ENCODE measurements at regions not wholly inside any gene's neighbourhood (a gene's known extent, or its start where the extent isn't known, plus 50 kb on each side); places are given as distances from the start of the nearest gene placed in this dataset.
A peak's percentile ranks its signal among the peaks of the same experiment; 100 is the strongest.
"Not testable (repeated sequence)": the region's sequence is repeated elsewhere in the genome, so short reads cannot be mapped to it uniquely, and the experiment has no call there.

DNA sequence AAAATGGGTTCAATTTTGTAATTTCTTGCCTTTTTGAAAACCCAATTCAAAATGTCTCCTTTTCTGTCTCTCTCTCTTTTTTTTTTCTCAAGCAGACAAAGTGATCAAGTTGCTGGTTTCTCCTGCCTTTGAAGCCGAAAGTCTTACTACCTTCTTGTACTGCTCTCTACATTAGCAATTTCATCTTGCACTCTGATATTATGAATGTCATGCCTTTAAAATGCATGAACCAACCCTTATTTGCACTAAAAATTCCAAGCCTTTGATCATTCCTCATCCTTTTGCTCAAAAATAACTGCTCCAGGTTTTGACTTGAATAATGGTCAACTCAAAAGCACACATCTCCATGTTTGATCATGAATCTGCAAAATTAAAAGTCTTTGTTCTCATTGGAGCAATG lies 125.2 kb downstream of the CETN3 start:
- no peak for DNase-seq

DNA sequence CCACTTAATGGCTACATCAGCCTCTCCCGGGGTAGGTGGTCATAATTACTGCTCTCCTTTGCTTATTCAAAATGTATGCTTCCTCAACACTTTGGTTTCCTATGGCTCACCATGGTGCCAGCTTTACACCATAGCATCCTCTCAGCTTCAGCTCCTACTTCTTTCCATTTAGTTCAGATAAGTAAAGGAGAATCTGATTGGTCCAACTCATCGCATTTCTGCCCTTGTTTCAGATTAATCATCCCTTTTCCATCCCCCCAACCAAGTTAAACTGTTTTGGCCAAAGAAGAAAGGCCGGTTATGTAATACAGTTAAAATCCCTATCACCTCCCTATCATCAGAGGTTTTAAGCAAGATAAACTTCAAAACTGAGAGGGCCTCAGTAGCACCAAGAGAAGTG lies 130.5 kb downstream of the CETN3 start:
- DNase-seq = no peak

DNA sequence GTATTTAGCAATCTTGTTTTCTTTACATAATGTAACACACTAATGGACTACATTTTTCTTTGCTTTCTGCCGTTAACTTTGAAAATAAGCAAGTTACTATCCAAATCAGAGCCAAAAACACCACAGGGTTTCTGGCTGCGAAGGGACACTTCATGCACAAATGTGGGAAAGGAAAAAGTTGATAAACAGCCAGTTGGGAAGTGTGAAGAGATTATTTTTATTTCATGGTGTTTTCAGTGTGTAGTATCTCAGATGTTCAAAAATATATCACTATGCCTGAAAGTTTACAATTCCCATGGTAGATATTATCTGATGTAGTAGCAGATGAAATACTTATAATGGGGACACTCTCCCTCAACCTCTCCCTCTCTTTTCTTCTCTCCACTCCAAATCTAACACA lies 135.3 kb downstream of the CETN3 start:
- no peak for DNase-seq

DNA sequence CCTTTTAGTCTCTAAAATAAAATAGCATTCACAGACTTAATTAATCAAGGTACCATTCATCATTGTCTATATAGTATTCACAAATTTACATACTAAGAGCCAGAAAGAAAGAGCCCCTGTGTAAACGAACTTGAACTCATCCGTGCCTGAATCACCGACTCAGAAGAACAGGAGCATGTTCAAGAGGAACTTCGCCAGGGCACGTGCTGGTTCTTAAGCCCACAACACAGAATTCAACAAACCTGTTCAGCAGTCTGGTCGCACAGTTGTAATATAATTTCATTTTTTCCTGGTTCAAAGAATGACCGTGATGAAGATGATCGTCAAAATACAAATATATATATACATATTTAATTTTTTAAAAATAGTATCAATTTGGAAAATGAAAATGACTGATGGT lies 141.9 kb downstream of the CETN3 start:
- DNase-seq = no peak

DNA sequence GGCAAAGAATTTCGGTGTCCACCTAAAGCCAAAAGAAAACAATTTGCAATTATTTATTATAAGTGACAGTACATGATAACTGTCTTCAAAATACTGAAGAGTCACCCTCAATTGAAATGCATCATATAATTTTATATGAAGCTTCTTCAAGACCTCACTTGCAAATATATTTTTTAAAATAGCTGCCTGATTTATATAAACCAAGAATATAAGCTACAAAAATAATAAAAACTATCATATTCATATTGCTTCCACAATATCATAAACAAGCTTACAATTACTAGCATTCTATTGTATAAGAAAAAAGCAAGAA lies 144.1 kb downstream of the CETN3 start:
- DNase-seq = no peak

DNA sequence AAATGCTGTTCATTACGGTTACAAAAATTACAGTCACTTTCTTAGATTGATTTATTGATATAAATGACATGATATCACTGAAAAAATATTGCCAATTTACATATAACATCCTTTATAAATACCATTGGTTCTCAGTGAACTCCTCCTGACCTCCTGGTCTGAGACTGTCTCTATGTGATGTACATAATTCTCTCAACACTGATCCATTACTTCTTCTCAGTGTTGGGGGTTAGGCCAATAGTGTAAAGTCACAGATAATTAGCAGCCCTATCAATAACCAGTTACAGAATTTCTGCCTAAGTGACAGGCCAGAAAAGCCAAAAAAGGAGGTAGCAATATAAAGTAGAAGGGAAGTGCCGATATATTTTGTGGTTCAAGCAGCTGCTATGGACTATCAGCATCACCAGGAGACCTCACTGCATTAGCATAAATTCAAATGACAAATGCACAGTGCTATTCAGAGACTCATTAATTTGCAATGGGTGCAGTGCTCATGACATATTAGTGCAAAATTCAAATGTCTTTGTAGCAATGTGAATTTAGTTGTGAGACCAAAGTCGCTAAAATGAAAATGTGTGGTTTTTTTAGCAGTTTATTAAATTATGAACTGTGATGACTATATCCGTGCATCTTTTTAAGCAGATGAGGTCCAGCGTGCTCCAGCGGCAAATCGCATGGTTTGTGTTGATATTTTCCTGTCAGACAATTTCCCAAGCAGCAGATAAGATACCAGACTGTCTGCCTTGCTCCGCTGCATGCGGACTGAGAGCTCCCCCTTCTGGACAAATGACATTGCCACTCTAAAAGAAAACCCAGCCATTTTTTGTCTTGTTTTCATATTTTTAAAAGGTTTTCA lies 144.6 kb downstream of the CETN3 start:
- peak; percentile 28 for DNase-seq

DNA sequence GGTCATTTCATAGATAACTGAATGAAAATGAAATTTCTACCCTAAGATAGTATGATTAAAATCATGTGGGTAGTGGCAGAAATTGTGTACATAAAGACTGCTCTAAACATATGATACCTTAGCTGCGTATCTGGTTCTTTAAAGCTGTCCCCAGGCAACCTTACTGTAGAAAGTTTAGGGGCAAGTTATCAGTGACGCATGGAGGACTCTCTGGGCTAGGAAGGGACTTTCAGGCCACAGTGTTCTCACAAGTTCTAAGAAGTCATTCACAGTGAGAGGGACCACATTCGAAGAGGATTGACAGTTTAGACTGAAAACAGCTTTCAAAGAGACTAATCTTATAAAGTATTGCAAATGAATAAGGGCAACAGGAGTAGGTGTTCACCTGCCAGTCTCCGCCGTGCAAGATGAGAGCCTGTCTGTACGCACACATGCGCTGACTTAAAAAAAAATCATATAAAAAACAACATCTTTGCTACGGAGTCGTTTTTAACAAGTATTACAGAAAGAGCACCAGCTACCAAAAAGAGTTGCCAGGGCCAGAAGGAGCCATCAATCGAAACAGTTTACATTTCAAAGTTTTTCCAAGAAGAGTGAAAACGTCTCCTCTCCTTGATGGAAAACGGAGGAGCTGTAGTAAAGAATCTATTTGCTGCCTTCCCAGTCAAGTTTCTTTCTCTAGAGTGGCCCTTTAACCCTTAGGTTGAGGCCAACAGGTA lies 146.3 kb downstream of the CETN3 start:
- no peak for DNase-seq

DNA sequence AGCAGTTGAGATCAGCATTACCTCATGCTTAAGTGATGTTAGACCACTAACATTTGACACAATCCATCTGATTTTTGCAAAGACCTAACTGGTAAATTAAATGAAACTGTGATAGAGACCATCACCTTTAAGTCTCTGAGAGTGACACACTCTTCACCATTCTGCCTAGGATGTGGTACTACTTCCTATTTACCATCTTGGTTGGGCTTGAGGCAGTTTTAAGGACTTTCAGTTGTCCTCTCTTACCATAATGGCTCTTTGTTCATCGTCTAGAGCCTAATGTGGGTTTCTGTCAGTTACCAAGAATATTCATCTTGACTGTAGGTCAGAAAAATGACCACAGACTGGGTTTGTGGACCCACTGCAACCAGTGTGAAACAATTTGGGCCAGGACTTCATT lies 158.1 kb downstream of the CETN3 start:
- no peak for DNase-seq

DNA sequence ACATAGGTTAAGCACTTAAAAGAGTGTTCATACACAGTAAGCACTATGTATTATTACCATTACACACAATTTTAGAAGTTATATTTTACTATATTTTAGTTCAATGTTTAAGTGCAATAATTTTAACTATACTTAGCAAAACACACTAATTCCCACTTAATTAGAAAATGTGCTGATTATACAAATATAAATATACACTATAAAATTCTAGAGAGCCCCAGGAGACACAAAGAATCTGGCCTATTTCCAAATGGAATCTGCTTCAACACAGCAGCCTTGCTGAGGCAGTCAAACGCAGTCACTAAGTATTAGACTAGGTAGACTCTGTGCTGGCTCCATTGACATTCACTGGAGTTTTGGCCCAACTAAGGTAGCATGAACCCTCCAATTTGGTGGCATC lies 160.9 kb downstream of the CETN3 start:
- no peak for DNase-seq

DNA sequence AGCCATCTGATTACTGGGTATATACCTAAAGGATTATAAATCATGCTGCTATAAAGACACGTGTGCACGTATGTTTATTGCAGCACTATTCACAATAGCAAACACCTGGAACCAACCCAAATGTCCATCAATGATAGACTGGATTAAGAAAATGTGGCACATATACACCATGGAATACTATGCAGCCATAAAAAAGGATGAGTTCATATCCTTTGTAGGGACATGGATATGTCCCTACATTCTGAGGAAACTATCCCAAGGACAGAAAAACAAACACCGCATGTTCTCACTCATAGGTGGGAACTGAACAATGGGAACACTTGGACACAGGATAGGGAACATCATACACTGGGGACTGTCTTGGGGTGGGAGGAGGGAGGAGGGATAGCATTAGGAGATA lies 165.7 kb downstream of the CETN3 start:
- not testable (repeated sequence) for DNase-seq

DNA sequence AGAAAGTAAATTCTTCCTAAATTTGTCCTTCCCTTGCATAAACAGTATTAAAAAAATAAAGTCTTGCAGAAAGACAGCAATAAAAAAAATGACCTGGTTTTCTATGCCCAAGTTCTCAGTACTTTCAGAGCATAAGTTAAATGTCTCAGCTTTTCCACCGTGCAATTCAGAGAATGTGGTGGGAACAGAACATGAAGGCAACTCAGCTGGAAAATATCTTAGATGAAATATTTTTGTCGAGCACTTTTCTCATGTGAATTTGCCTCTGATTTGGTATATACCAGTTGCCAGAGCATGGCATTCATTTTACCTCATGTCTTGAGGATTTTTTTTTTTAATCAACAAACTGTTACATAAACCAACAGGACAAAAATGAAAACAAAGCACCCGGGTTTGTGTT lies 176.1 kb downstream of the CETN3 start:
- DNase-seq = no peak

DNA sequence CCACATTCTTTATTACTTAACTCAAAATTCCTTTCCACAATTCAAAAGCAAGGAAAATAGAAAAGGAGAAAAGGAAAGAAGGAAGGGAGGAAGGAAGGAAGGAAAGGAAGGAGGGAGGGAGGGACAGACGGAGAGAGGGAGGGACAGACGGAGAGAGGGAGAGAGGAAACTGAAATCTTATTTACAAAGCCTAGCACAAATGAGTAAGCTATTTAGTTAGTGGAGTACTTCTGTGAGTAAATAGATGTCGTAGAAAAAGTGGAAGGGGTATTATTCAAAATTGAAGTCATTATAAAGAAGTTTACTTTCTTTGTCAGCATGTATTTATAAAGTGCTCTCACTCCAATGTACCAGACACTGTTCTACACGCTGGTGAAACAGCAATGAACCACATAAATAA lies 177.9 kb downstream of the CETN3 start:
- DNase-seq = no peak

DNA sequence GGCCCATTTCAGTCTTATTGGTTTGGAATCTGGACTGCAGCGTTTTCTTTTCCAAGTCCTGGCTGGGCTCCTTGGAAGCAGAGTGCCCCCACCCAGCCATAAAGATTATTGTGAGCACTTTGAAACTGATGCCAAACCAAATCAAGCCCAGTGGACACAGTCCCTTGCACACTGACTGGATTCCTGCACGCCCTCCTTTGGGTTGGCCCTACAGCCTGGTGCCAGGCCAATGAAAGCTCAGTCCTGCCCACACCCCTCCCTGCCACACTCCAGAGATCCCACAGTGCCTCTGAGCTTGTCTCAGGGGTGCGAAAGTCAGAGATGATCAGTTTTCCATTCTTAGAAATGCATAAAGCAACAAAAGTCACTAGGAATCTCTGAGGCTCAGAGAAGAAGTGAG lies 181.9 kb downstream of the CETN3 start:
- DNase-seq = no peak

DNA sequence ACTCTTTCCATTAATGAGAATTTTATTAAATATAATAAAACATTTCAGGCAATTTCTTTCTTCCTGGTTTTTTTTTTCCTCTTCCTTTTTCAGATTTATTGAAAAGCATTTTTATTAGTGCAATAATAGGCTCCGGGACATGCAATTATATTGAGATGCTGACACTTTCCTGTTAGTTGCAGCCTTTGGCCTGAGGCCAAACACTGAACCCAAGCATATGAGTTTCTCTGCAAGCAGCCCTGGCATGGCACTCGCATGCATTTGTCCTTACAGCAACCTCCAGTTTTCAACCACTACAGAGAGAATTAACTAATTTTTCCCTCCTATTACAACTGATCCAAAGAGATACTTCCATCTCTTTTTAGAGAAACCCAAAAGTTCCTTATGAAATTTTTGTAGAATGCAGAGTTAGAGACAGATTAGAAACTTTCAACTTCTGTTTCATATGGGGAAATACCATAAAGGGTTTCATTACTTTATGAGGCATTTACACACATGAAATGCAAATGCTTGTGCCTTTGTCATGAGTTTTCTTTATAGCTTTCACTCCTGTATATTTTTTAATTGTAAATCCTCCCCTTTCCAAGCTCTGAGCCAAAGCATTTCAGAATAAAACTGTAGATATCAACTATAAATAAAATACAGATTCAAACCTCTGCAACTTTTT lies 183.0 kb downstream of the CETN3 start:
- no peak for DNase-seq

DNA sequence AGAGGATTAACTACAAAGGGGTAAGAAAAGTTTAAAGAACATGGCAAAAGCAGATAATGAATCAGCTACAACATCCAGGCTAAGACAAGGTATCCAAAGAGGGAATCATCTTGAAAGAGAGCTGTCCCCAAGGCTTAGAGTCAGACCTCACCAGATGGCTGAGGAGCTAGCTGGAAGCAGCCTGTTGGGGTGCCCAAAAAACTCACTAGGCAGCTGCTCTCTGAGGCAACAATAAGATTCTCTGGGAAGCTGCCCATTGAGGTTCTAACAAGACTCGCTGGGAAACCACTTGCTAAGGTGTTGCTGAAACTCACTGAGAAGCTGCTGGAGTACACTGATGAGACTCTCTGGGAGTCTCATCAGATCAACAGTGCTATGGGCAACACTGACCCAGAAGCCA lies 185.2 kb downstream of the CETN3 start:
- no peak for DNase-seq

DNA sequence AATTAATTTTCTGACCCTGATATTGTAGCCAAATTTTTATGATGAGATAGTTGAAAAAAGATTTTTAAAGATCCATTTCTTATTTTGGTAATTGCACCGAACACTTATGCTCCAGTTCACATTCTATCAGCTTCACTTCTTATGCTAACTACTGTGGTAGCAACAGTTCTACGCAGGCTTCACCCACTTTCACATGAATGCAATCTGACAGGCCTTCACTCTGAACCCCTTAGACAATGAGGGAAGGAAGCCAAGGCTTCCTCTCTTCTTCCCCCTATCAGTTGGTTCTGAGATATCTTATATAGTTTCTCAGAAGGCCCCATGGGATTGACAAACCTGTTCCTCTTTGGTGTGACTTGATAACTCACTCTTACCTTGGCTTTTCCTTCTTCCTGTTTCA lies 185.8 kb downstream of the CETN3 start:
- no peak for DNase-seq

DNA sequence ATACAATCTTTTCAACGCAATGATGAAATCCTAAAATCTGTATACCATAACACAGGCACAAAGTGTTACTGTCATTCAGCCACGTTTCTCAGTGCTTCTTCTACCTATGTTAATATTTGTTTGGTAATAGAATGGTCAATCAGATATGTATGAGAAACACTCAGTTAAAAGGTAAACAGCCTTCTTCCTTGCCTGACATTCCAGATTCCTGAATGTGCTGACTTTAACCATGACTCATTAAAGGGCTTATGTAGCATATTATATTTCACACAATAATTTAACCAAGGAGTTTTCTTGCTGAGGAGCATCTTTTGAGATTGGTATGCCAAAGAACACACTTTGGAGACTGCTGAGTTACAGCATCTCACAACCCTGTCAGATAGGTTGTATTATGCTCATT lies 187.6 kb downstream of the CETN3 start:
- no peak for DNase-seq

DNA sequence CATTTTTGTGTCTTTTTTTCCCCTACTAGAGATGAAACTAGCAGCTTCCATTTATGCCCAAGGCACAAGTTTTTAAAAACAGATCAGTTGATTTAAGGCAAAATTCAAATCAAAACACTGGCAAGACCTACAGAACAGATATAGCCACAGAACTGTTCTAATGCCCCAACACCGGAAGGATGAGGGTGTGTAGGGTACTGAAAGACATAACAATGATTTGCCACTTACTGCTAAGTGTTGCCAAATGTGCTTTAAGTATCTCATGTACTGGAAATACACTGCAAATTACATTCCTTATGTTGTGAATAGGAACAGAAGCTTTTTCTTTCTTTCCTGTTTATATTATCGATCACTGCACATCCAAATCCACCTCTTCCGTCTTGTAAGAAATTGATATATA lies 189.0 kb downstream of the CETN3 start:
- no peak for DNase-seq

DNA sequence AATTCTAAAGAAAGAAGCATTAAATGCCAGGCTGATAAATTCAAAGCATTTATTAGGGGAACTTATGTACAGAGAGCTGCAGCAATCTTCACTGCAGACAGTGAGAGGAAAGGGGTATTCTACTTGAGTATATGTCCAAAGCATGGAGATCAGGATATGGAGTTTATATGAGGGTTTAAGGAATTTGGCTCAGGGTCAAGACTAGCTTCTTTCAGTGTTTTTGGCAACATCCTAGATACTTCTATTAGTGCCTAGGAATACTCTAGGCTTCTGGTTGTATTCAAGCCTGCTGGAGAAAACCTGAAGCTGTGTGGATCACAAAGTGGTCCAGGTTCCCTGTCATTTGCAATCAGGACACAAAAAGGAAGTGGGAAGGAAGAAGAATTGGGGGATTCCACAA lies 194.6 kb downstream of the CETN3 start:
- no peak for DNase-seq

DNA sequence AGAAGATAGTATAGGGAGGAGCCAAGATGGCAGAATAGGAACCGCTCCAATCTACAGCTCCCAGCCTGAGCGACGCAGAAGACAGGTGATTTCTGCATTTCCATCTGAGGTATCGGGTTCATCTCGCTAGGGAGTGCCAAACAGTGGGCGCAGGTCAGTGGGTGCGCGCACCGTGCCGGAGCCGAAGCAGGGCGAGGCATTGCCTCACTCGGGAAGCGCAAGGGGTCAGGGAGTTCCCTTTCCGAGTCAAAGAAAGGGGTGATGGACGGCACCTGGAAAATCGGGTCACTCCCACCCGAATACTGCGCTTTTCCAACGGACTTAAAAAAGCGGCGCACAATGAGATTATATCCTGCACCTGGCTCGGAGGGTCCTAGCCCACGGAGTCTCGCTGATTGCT lies 201.2 kb downstream of the CETN3 start:
- DNase-seq = not testable (repeated sequence)

DNA sequence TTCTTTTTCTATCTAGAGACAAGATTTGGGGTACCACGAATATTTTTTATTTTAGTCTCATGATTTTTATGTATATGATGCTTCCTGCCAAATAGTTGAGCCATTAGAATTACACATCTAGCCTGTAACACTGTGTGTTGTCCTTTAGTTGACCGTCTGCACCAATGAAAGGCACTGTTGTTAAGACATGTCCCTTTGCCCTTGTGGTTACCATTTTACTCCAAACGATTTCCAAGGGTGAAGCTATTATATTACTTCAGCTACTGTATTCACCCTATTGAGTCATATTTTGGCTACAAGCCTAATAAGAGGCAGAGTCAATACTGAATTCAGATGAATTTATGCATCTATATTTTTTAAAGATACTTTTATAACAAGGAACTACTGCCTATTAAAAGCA lies 207.6 kb downstream of the CETN3 start:
- DNase-seq = no peak

DNA sequence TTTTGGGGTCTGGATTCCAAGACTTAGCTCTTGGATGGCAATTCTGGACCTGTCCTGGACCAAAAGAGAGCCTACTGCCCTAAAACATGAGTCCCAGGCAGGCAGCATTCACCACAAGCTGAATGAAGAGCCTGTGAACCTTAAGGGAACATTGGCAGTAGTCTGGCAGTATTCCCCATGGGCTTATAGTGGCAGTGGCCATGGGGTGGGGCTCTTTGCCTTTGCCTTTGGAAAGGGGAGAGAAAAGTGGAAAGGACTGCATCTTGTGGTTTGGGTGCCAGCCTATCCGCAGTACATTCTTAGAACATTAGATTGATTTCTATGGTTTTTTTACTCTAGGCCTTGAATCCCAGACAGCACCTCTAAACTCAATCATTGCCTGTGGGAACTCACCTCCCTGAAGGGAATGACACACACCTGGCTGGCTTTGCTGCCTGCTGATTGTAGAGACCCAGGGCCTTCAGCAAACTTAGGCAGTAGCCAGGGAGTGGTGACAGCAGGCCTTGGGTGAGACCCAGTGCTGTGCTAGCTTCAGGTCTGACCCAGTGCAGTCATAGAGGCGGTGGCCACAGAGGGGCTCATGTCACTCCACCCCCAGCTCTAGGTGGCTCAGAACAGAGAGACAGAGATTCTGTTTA lies 216.3 kb downstream of the CETN3 start:
- DNase-seq = no peak

DNA sequence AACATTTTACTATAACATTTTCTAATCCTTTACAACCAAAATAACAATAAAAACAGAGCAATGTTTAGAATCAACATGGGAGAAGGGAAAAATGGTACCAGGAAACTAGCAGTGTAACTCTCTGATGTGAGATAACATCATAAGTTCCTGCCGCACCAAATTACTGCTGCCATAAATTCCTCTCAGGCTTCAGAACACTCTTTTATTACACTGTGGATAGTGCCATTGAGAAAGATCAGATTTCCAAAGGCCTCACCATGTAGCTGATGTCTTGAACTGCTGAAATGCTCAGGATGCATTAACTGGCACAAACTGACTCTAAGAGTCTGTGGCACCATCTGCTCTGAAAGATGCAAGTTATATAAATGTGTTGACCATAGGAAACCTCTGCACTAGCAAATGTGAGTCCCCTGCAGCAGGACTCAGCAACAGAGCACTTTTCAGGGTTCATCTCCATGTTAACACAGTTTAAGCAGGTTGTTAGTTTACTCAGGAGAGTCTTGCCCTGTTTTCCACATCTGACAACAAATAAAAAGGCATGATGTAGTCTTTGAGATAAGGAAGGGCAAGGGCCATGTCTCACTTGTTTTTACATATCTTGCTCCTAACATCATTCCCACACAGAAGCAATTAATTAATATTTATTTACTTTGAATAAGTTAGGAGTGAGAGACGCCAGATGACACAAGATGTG lies 218.1 kb downstream of the CETN3 start:
- DNase-seq = no peak

Data from NCI-H1048 (cell line).